Lower leg skin (tissue), 4 donors: ENCODE measurements at regions not wholly inside any gene's neighbourhood (a gene's known extent, or its start where the extent isn't known, plus 50 kb on each side); places are given as distances from the start of the nearest gene placed in this dataset.

Source experiments
- DNase-seq, 2 donors: peaks; one replicate each; pipeline ENCODE4 v3.0.0-alpha.2; 2019; ENCODE audit warnings: low spot score in 2 of 2
- H3K4me3 ChIP-seq: fragments of 200-600 bp; sonication (generic); 2 replicates; pipeline ENCODE4 v1.5.1; 2017; ENCODE audit warnings: mild to moderate bottlenecking, low read depth; ENCODE audit not compliant: poor library complexity, severe bottlenecking
- POLR2A ChIP-seq, 2 donors: fragments of 450-650 bp; IDR thresholded peaks; one replicate each; pipeline ENCODE4 v1.6.1; 2016 to 2017; ENCODE audit warnings: antibody characterized with exemption in 2 of 2, mild to moderate bottlenecking in 1 of 2, moderate library complexity in 1 of 2
- WGBS, 2 donors: methylation state at CpG; one replicate each; pipeline ENCODE4 v1.1.5; 2018; 5-methylcytosine and 5-hydroxymethylcytosine counted together
- intact Hi-C: fragments of 100-400 bp; cut with DNase I; formaldehyde crosslinking; loops from one replicate; pipeline ENCODE4 v1.15.0; 2023; ENCODE audit warnings: low total_unique reads
- TF ChIP-seq, protein P1 (sequence below), 3 donors: fragments of 450-650 bp; IDR thresholded peaks; one replicate each; pipeline ENCODE4 v1.5.1; 2016; ENCODE audit warnings: antibody characterized with exemption in 3 of 3, mild to moderate bottlenecking in 3 of 3, moderate library complexity in 2 of 3

DNA sequence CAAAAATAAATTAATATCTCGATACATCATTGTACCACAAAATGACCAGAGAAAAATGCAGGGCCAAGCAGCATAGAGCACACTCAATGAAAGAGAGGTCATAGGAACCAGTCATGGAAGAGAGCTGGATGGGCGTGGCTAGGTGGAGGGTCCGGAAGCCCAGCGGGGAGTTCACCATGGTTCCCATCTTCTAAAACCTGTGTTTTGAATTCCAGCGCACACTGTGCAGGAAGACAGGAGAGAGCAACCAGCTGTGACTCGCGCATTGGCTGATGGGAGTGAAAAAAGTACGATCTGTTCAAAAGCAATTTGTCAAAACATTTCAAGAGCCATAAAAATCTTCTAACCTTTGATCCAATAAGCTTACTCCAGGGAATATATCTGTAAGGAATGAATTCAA is 125.2 kb upstream of the NANOS1 start:
- intact Hi-C loops: no loop called here
- 61 to 63% methylated on average over 8 of the region's 8 CpGs for WGBS, 2 donors
- TF ChIP-seq, protein P1, sequence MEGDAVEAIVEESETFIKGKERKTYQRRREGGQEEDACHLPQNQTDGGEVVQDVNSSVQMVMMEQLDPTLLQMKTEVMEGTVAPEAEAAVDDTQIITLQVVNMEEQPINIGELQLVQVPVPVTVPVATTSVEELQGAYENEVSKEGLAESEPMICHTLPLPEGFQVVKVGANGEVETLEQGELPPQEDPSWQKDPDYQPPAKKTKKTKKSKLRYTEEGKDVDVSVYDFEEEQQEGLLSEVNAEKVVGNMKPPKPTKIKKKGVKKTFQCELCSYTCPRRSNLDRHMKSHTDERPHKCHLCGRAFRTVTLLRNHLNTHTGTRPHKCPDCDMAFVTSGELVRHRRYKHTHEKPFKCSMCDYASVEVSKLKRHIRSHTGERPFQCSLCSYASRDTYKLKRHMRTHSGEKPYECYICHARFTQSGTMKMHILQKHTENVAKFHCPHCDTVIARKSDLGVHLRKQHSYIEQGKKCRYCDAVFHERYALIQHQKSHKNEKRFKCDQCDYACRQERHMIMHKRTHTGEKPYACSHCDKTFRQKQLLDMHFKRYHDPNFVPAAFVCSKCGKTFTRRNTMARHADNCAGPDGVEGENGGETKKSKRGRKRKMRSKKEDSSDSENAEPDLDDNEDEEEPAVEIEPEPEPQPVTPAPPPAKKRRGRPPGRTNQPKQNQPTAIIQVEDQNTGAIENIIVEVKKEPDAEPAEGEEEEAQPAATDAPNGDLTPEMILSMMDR (IDR thresholded peaks at IDR 0.05): no peak
- no peak for TF ChIP-seq POLR2A (IDR thresholded peaks at IDR 0.05)
- no peak for DNase-seq
- no peak overlapping the region for H3K4me3 ChIP-seq

DNA sequence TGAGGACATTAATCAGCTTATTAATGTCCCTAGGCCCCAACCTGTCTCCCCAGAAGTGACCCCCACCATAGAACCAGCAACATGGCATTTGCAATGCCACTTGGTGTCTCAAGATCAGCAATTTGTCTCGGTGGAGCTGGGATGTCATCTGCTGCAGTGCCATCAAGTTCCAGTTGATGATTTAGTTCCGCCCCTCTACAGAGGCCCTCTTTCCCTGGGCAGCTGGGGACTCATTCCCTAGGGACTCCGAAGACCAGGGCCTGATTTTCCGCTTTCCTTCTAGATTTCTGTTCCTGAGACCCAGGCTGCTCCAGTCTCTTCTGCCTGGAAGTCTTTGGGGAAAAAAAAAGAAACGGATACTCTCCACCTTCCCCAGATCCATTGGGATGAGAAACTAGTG is 122.5 kb upstream of the NANOS1 start:
- 81 to 87% methylated on average over 5 of the region's 5 CpGs for WGBS, 2 donors
- no peak for DNase-seq
- TF ChIP-seq POLR2A (IDR thresholded peaks at IDR 0.05): no peak
- H3K4me3 ChIP-seq: no peak overlapping the region
- intact Hi-C loops: loop anchor here (5.0 kb wide), 1 partner anchor 495 kb away; no protein-coding TSS in a partner anchor

DNA sequence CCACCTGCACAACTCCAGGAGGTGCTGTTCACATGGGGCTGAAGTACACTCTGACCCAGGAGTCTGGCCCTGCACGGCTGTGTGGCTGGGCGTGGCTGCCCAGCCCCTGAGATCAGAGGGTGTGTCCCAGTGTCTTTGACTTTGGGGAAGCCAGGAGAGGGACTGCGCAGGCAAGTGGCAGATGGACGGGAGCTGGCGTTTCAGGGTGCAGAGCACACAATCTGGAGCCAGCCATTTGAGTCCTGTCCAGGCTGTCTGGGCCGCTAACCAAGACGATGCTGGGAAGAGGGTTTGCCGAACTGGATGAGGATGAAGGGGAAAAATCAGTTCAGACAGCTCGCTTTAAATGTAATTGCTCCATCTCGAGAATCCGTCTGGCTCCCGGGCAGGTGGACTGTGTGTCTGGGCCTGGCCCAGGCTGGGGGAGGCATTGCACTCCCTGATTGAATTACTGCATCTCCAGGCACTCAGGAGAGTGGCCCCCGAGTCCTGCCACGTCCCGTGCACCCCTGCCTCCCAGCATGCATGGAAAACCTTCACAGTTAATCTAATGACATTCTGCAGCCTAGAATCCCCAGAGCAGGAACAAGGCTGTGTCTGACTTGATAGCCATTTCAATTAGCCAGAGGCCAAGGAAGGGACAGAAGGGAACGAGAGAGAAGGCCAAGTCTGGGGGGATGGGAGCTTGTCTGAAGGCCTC is 120.8 kb upstream of the NANOS1 start:
- H3K4me3 ChIP-seq: no peak overlapping the region
- intact Hi-C loops: loop anchor here (5.0 kb wide), 1 partner anchor 496 kb away; no protein-coding TSS in a partner anchor
- WGBS, 2 donors: 53 to 56% methylated on average over 16 of the region's 16 CpGs
- no peak for TF ChIP-seq POLR2A (IDR thresholded peaks at IDR 0.05)
- TF ChIP-seq, protein P1 (IDR thresholded peaks at IDR 0.05): no peak
- DNase-seq: no peak

DNA sequence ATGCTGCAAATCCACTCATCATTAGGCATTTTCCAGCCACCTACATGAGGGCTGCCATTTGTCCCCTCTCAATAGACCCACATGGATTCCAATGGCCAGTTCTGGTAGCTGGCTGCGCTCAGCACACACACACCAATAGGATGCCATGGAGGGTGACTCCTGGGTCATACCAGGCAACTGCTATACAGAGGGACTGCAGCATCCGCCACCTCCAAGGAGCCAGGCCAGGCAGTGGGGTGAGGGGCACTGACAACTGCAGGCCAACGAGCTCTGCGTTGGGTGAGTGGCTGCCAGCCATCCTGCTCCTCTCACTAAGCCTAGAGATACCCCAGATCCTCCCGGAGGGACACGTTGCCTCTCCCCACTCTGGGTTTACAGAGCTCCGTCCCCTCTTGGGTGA is 118.8 kb upstream of the NANOS1 start:
- TF ChIP-seq, protein P1 (IDR thresholded peaks at IDR 0.05): no peak
- no peak for TF ChIP-seq POLR2A (IDR thresholded peaks at IDR 0.05)
- WGBS, 2 donors: 92 to 95% methylated on average over 7 of the region's 7 CpGs
- intact Hi-C loops: no loop called here
- H3K4me3 ChIP-seq: no peak overlapping the region
- no peak for DNase-seq

DNA sequence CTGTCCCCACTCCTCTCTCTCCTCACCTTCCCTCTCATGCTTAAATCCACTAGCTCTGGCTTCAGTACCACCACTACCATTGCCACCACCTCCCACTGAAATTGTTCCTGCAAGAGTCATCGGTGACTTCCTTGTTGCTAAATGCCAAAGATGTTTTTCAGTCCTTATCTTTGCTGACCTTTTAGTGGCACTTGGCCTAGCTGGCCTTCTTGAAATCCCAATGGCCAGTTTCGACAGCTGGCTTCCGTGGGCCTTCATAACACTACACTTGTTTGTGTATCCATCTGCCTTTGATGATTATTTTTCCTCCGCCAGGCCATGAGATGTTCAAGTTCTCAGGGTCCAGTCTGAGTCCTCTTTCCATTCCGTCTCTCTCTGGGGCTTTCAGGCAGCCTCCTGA is 118.2 kb upstream of the NANOS1 start:
- H3K4me3 ChIP-seq: no peak overlapping the region
- no peak for DNase-seq
- WGBS, 2 donors: 78 to 83% methylated on average over 5 of the region's 5 CpGs
- TF ChIP-seq POLR2A (IDR thresholded peaks at IDR 0.05): no peak
- TF ChIP-seq, protein P1 (IDR thresholded peaks at IDR 0.05): no peak
- intact Hi-C loops: no loop called here

DNA sequence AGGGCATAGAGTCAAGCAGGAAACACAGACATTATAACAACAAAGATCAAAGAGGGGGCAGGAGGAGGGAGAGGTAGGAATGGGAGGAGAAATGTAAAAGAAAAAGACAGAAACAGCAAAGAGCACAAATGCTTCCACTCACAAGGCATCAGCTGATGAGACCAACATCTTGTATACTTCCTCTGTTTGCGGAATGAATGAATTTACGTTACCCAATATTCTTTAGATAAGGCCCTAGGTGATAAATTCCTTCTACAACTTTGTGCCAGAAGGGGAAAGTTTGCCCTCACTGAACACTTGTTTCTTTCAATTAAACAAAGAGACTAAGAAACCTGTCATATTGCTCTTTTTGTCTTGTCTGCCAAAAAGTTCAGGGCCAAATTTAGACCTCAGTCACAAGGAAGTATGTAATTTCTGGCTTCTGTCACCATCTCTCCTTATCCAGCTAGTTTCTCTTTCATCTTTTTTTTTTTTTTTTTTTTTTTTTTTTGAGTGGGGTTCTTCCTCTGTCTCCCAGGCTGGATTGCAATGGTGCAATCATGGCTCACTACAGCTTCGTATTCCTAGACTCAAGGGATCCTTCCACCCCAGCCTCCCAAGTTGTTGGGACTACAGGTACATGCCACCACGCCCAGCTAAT is 116.4 kb upstream of the NANOS1 start:
- WGBS, 2 donors: 82 to 84% methylated on average over 4 of the region's 4 CpGs
- intact Hi-C loops: no loop called here
- H3K4me3 ChIP-seq: no peak overlapping the region
- TF ChIP-seq POLR2A (IDR thresholded peaks at IDR 0.05): no peak
- TF ChIP-seq, protein P1 (IDR thresholded peaks at IDR 0.05): no peak
- DNase-seq: no peak
